Erythroblast (primary cell): ENCODE measurements at regions not wholly inside any gene's neighbourhood (a gene's known extent, or its start where the extent isn't known, plus 50 kb on each side); places are given as distances from the start of the nearest gene placed in this dataset.

Source experiments
- GATA1 ChIP-seq: IDR thresholded peaks from 2 replicates; pipeline ENCODE4 v1.6.1; 2011; ENCODE audit warnings: low read depth, mild to moderate bottlenecking, control low read depth, low read length, moderate library complexity
- POLR2A ChIP-seq: IDR thresholded peaks from 2 replicates; pipeline ENCODE4 v1.6.1; 2011; ENCODE audit warnings: mild to moderate bottlenecking, low read length

DNA sequence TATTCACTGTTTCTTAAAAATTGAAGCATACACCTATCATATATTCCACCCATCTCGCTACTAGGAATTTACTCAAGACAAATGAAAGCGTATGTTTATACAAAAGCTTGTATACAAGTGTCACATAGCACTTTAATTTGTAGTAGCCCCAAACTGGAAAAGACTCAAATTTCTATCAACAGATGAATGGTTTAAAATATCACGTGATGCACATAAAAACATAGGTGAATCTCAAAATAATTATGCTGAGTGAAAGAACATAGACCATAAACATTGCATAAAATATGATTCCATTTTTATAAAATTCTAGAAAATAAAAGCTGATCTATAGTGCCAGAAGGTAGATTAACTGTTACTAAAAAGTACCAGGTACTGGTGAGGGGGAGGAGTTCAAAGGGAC is 392.9 kb upstream of the LRATD1 start:
- TF ChIP-seq POLR2A (no peak), GATA1 (no peak)
